B cell (primary cell): ENCODE measurements at regions not wholly inside any gene's neighbourhood (a gene's known extent, or its start where the extent isn't known, plus 50 kb on each side); places are given as distances from the start of the nearest gene placed in this dataset.

Source experiments
- EZH2 ChIP-seq: IDR thresholded peaks from 2 replicates; pipeline ENCODE4 v1.6.1; 2012; ENCODE audit warnings: borderline replicate concordance, low read depth, mild to moderate bottlenecking, moderate library complexity, low read length; ENCODE audit not compliant: insufficient read depth, poor library complexity, severe bottlenecking
- TF ChIP-seq, protein P1 (sequence below): fragments of 200-600 bp; IDR thresholded peaks from one replicate; pipeline ENCODE4 v1.8.0; 2022; ENCODE audit warnings: antibody characterized with exemption, mild to moderate bottlenecking

DNA sequence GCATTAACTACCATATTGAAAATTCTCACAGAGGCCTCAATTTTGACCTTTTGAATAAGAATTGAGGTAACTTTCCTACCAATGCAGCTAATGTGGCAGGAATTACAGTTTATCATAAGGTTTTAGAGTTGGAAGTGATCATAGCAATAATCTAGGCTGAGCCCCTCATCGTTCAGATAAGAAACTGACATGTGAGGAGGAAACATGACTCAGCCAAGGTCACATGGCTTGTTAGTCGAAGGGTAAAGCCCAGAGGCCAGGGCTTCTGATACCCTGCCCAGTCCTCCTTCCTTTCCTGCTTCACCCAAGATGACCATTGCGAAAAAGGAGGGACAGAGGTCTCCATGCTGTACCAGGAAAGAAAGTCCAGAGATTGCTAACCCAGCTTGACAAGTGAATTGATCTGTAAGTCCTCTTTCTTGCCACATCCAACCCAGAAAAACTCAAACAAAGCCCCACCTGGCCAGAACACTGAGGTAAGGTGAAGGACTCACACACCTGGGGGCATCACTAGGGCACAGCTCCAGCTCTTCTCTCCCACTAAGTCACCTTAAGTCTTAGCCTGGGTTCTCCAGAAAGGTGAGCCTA lies 174.8 kb downstream of the EN1 start:
- TF ChIP-seq, protein P1, sequence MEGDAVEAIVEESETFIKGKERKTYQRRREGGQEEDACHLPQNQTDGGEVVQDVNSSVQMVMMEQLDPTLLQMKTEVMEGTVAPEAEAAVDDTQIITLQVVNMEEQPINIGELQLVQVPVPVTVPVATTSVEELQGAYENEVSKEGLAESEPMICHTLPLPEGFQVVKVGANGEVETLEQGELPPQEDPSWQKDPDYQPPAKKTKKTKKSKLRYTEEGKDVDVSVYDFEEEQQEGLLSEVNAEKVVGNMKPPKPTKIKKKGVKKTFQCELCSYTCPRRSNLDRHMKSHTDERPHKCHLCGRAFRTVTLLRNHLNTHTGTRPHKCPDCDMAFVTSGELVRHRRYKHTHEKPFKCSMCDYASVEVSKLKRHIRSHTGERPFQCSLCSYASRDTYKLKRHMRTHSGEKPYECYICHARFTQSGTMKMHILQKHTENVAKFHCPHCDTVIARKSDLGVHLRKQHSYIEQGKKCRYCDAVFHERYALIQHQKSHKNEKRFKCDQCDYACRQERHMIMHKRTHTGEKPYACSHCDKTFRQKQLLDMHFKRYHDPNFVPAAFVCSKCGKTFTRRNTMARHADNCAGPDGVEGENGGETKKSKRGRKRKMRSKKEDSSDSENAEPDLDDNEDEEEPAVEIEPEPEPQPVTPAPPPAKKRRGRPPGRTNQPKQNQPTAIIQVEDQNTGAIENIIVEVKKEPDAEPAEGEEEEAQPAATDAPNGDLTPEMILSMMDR, result no peak
- no peak for TF ChIP-seq EZH2
